ENCODE measurements at regions not wholly inside any gene's neighbourhood (a gene's known extent, or its start where the extent isn't known, plus 50 kb on each side); places are given as distances from the start of the nearest gene placed in this dataset.

DNA sequence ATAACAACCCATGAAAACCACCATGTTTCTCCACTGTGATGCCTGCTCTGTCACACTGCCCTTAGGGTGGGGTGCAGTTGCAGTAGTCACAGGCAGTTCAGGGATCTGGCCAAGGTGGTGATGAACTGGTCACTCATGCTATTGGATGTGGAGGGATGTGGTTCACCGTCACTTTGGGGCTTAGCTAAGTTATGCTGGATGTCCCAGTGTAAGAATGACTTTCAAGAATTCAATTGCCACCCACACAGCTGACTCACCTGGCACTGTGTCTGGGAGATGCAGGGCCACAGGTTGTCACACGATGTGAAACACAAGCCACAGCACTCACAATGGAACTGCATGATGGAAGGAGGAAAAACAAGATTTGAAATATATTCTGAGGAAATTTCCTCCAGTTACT is 146.1 kb upstream of the CTNNB1 start:
- no TSS peak for BruUV-seq (replicated peaks)

DNA sequence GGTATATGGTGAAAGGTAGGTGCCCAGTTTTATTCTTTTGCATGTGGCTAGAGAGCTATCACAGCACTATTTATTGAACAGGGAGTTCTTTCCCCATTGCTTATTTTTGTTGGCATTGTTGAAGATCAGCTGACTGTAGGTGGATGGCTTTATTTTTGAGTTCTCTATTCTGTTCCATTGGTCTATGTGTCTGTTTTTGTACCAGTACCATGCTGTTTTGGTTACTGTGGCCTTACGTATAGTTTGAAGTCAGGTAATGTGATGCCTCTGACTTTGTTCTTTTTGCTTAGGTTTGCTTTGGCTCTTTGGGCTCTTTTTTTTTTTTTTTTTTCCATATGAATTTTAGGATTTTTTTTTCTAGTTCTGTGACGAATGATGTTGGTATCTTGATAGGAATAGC is 139.2 kb upstream of the CTNNB1 start:
- no peaks in the 10 kb centered on the region for H3K4me1 Mint-ChIP-seq (ENCODE audit: low read depth, unreplicated experiment)
- no peak overlapping the region for H3K4me3 Mint-ChIP-seq (ENCODE audit: low read depth, unreplicated experiment)
- TF ChIP-seq, protein P1, sequence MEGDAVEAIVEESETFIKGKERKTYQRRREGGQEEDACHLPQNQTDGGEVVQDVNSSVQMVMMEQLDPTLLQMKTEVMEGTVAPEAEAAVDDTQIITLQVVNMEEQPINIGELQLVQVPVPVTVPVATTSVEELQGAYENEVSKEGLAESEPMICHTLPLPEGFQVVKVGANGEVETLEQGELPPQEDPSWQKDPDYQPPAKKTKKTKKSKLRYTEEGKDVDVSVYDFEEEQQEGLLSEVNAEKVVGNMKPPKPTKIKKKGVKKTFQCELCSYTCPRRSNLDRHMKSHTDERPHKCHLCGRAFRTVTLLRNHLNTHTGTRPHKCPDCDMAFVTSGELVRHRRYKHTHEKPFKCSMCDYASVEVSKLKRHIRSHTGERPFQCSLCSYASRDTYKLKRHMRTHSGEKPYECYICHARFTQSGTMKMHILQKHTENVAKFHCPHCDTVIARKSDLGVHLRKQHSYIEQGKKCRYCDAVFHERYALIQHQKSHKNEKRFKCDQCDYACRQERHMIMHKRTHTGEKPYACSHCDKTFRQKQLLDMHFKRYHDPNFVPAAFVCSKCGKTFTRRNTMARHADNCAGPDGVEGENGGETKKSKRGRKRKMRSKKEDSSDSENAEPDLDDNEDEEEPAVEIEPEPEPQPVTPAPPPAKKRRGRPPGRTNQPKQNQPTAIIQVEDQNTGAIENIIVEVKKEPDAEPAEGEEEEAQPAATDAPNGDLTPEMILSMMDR (IDR thresholded peaks at IDR 0.05; ENCODE audit: unreplicated experiment) = no peak
- no peak for DNase-seq
- CTCF ChIA-PET = no interaction called here
- BruUV-seq (replicated peaks) = no TSS peak
- no peaks in the 10 kb centered on the region for H3K36me3 Mint-ChIP-seq (ENCODE audit: insufficient read depth, unreplicated experiment)
- no peaks in the 10 kb centered on the region for H3K9me3 Mint-ChIP-seq (ENCODE audit: low read depth, unreplicated experiment)
- H3K27ac Mint-ChIP-seq (ENCODE audit: unreplicated experiment) = no peak overlapping the region
- intact Hi-C loops (cut with micrococcal nuclease; ENCODE audit: unreplicated experiment) = no loop called here
- peaks cover 12% of the 10 kb centered on the region for H3K27me3 Mint-ChIP-seq (ENCODE audit: unreplicated experiment)

More for the DNA sequence above, 146.1 kb upstream of the CTNNB1 start:
- intact Hi-C loops (cut with micrococcal nuclease; ENCODE audit: unreplicated experiment) = no loop called here
- Mint-ChIP-seq H3K27me3 (ENCODE audit: unreplicated experiment) (no peaks in the 10 kb centered on the region), H3K4me3 (ENCODE audit: low read depth, unreplicated experiment) (no peak overlapping the region), H3K9me3 (ENCODE audit: low read depth, unreplicated experiment) (peaks cover 4% of the 10 kb centered on the region), H3K36me3 (ENCODE audit: insufficient read depth, unreplicated experiment) (no peaks in the 10 kb centered on the region), H3K4me1 (ENCODE audit: low read depth, unreplicated experiment) (no peaks in the 10 kb centered on the region), H3K27ac (ENCODE audit: unreplicated experiment) (no peak overlapping the region)
- DNase-seq = no peak
- TF ChIP-seq, protein P1 (IDR thresholded peaks at IDR 0.05; ENCODE audit: unreplicated experiment) = no peak
- CTCF ChIA-PET = no interaction called here

DNA sequence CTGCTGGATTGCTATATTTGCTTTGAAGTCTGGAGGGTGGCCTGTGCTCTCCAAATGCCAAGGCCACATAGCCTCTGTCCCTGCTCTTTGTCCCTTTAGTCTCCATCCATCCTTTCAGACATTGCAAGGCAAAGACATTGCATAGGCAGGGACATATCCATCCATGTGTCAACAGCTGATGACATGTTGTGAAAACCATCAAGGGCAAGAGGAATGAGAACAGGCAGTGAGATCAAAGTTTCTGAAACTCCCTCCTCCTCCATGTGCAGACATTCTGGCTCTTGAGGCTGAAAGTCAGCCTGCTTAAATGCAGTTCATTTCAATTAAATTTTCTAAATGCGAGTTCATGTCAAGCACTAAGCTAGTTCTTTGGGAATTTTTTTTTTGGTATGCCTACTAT is 135.2 kb upstream of the CTNNB1 start:
- TF ChIP-seq, protein P1 (IDR thresholded peaks at IDR 0.05; ENCODE audit: unreplicated experiment) = no peak
- no peak overlapping the region for H3K27ac Mint-ChIP-seq (ENCODE audit: unreplicated experiment)
- H3K9me3 Mint-ChIP-seq (ENCODE audit: low read depth, unreplicated experiment) = no peaks in the 10 kb centered on the region
- DNase-seq = no peak
- intact Hi-C loops (cut with micrococcal nuclease; ENCODE audit: unreplicated experiment) = no loop called here
- H3K36me3 Mint-ChIP-seq (ENCODE audit: insufficient read depth, unreplicated experiment) = no peaks in the 10 kb centered on the region
- peaks cover 12% of the 10 kb centered on the region for H3K27me3 Mint-ChIP-seq (ENCODE audit: unreplicated experiment)
- BruUV-seq (replicated peaks) = no TSS peak
- CTCF ChIA-PET = no interaction called here
- no peak overlapping the region for H3K4me3 Mint-ChIP-seq (ENCODE audit: low read depth, unreplicated experiment)
- H3K4me1 Mint-ChIP-seq (ENCODE audit: low read depth, unreplicated experiment) = no peaks in the 10 kb centered on the region

DNA sequence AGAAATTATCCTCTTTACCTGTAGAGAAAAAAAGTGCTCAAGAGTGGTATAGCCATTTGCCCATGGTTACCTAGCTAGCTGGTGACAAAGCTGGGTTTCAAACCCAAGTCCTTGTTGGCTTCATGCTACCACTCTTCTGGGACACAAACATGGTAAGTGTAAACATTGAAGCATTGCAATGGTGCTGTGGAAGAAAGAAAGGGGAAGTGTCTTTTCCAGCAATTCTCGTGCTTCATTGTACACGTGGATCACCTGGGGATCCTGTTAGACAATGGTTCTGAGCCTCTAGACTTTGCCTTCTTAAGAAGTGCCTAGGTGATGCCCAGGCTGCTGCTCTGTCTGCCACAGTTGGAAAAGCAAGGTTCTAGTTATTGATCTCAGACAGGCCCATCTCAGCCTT is 134.8 kb upstream of the CTNNB1 start:
- BruUV-seq (replicated peaks) = no TSS peak
- no peak for DNase-seq
- Mint-ChIP-seq H3K9me3 (ENCODE audit: low read depth, unreplicated experiment) (no peaks in the 10 kb centered on the region), H3K27ac (ENCODE audit: unreplicated experiment) (no peak overlapping the region), H3K27me3 (ENCODE audit: unreplicated experiment) (peaks cover 12% of the 10 kb centered on the region), H3K4me1 (ENCODE audit: low read depth, unreplicated experiment) (no peaks in the 10 kb centered on the region), H3K36me3 (ENCODE audit: insufficient read depth, unreplicated experiment) (no peaks in the 10 kb centered on the region), H3K4me3 (ENCODE audit: low read depth, unreplicated experiment) (no peak overlapping the region)
- intact Hi-C loops (cut with micrococcal nuclease; ENCODE audit: unreplicated experiment) = no loop called here
- CTCF ChIA-PET = no interaction called here
- TF ChIP-seq, protein P1 (IDR thresholded peaks at IDR 0.05; ENCODE audit: unreplicated experiment) = no peak

DNA sequence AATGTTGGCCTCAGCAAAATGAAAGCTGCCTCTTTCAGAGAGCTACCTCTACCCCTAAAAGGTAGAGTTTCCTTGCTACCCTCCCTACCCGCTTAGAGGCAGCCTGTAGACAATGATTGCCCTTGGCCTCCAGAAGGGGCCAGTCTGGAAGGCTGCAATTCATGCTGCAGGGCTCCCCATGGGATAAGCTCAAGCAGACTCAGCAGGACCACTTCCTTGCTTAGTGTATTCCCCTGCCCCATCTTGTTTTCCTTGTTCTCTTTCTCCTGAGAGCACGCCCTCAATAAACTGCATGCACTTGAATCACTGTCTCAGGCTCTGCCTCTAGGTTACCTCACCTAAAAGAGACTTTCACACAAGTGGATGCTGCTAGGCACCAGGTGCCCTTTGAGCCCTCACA is 134.0 kb upstream of the CTNNB1 start:
- H3K4me1 Mint-ChIP-seq (ENCODE audit: low read depth, unreplicated experiment) = no peaks in the 10 kb centered on the region
- H3K36me3 Mint-ChIP-seq (ENCODE audit: insufficient read depth, unreplicated experiment) = no peaks in the 10 kb centered on the region
- CTCF ChIA-PET = no interaction called here
- intact Hi-C loops (cut with micrococcal nuclease; ENCODE audit: unreplicated experiment) = no loop called here
- peaks cover 12% of the 10 kb centered on the region for H3K27me3 Mint-ChIP-seq (ENCODE audit: unreplicated experiment)
- TF ChIP-seq, protein P1 (IDR thresholded peaks at IDR 0.05; ENCODE audit: unreplicated experiment) = no peak
- DNase-seq = no peak
- no peaks in the 10 kb centered on the region for H3K9me3 Mint-ChIP-seq (ENCODE audit: low read depth, unreplicated experiment)
- no TSS peak for BruUV-seq (replicated peaks)
- no peak overlapping the region for H3K4me3 Mint-ChIP-seq (ENCODE audit: low read depth, unreplicated experiment)
- H3K27ac Mint-ChIP-seq (ENCODE audit: unreplicated experiment) = no peak overlapping the region

All from Calu3 (cell line).